Caco-2 (cell line): ENCODE measurements at regions not wholly inside any gene's neighbourhood (a gene's known extent, or its start where the extent isn't known, plus 50 kb on each side); places are given as distances from the start of the nearest gene placed in this dataset.

Experiments used
- BruUV-seq: library from RNA; stranded (reverse); fragments of 400-500 nt; replicated peaks from 2 replicates; lab custom pipeline; 2021; lab: Mats Ljungman, UMichigan
- CTCF ChIA-PET: fragments of 300-600 bp; sonication (Branson Sonifier 250); formaldehyde crosslinking; loops from one replicate; lab custom pipeline; 2022; ENCODE audit warnings: antibody characterized with exemption; lab: Charles Lee
- POLR2A ChIA-PET: fragments of 300-600 bp; sonication (Branson Sonifier 250); formaldehyde crosslinking; loops from one replicate; lab custom pipeline; 2022; ENCODE audit warnings: antibody characterized with exemption; lab: Charles Lee
- DNase-seq, 2 experiments: peaks; one replicate each; pipeline versions ENCODE4 v3.0.0 to v3.0.0-alpha.2; 2020 to 2022
- H3K27me3 ChIP-seq: replicated peaks from 2 replicates; pipeline ENCODE4 v1.6.0; 2011; ENCODE audit warnings: low read length; ENCODE audit not compliant: control insufficient read depth, insufficient read depth
- H3K36me3 ChIP-seq: 2 replicates; pipeline ENCODE4 v1.5.1; 2011; ENCODE audit warnings: low read length; ENCODE audit not compliant: control insufficient read depth, insufficient read depth
- H3K4me1 ChIP-seq: fragments of 250-450 bp; sonication (Bioruptor Pico); 2 replicates; pipeline ENCODE4 v1.5.1; 2020; ENCODE audit warnings: mild to moderate bottlenecking
- H3K4me3 ChIP-seq: 2 replicates; pipeline ENCODE4 v1.5.1; 2011; ENCODE audit warnings: low read depth, mild to moderate bottlenecking, control low read depth, low read length
- H3K9me3 ChIP-seq: fragments of 250-450 bp; sonication (Bioruptor Pico); 2 replicates; pipeline ENCODE4 v1.5.1; 2020; ENCODE audit warnings: mild to moderate bottlenecking, moderate library complexity
- H3K27ac Mint-ChIP-seq: one replicate; pipeline ENCODE4 v1.8.0; 2022; ENCODE audit warnings: mixed read lengths; ENCODE audit not compliant: unreplicated experiment
- H3K27me3 Mint-ChIP-seq: one replicate; pipeline ENCODE4 v1.8.0; 2022; ENCODE audit warnings: mixed read lengths; ENCODE audit not compliant: insufficient read depth, unreplicated experiment
- H3K36me3 Mint-ChIP-seq: one replicate; pipeline ENCODE4 v1.8.0; 2022; ENCODE audit warnings: mild to moderate bottlenecking, mixed read lengths; ENCODE audit not compliant: insufficient read depth, unreplicated experiment
- H3K4me1 Mint-ChIP-seq: one replicate; pipeline ENCODE4 v1.8.0; 2022; ENCODE audit warnings: low read depth, mixed read lengths; ENCODE audit not compliant: unreplicated experiment
- H3K4me3 Mint-ChIP-seq: one replicate; pipeline ENCODE4 v1.8.0; 2022; ENCODE audit warnings: mild to moderate bottlenecking, moderate library complexity, mixed read lengths; ENCODE audit not compliant: unreplicated experiment
- H3K9me3 Mint-ChIP-seq: one replicate; pipeline ENCODE4 v1.8.0; 2022; ENCODE audit warnings: mixed read lengths; ENCODE audit not compliant: unreplicated experiment
- CTCF ChIP-seq, 2 experiments: fragments of 200-600 bp in 1 of 2; IDR thresholded peaks; 1 replicate in 1 of 2; 2 replicates in 1 of 2; pipeline versions ENCODE4 v1.5.1 to v1.8.0; 2011 to 2022; ENCODE audit warnings: antibody characterized with exemption in 1 of 2, control low read depth in 1 of 2, inconsistent platforms in 1 of 2, low read depth in 1 of 2, low read length in 1 of 2, mild to moderate bottlenecking in 1 of 2, moderate library complexity in 1 of 2; ENCODE audit not compliant: insufficient read depth in 1 of 2, severe bottlenecking in 1 of 2, unreplicated experiment in 1 of 2
- intact Hi-C: fragments of 100-400 bp; cut with micrococcal nuclease; formaldehyde crosslinking; loops from one replicate; pipeline ENCODE4 v1.10.0; 2022; ENCODE audit not compliant: unreplicated experiment

DNA sequence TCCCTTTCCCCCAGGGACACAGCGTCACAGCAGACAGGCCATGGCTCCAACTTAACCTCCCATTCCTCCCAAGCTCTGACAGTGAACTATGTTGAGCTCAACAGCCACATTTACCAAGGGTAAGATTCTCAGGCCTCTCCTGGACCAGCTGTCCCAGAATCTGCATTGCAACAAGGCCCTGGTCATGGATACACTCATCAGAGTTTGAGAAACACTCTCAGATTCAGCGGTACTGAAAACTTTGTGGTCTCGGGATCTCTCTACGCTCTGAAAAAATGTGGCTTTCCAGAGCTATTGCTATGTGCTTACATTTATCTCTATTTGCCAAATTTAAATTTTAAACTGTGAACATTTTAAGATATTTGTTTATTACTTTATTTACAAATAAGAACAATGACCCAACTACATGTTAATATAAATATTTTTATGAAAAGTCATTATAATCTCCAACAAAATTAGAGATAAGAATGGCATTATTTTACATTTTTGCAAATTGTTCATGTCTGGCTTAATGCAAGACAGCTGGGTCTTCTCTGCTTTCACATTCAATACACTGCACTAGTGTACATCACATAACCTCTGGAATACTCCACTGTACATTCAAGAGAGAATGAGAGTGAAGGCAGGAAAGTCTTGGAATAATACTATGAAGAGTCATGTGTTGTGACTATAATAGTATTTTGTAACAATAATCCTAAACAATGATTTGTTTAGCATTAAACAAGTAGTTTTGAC lies 190.9 kb upstream of the PITRM1 start:
- Mint-ChIP-seq H3K9me3 (peaks cover 28% of the 10 kb centered on the region), H3K4me3 (no peak overlapping the region), H3K27ac (no peak overlapping the region), H3K4me1 (peaks cover 7% of the 10 kb centered on the region), H3K27me3 (no peaks in the 10 kb centered on the region), H3K36me3 (no peaks in the 10 kb centered on the region)
- Histone ChIP-seq H3K36me3 (no peaks in the 10 kb centered on the region), H3K4me1 (peaks cover 19% of the 10 kb centered on the region), H3K27me3 (no peaks in the 10 kb centered on the region), H3K9me3 (peaks cover 31% of the 10 kb centered on the region), H3K4me3 (no peak overlapping the region)
- no TSS peak for BruUV-seq
- DNase-seq, result no peak
- no peak for TF ChIP-seq CTCF (IDR thresholded peaks at IDR 0.05; ENCODE audit: insufficient read depth in 1 of 2, low read depth in 1 of 2, low read length in 1 of 2, severe bottlenecking in 1 of 2, unreplicated experiment in 1 of 2)
- POLR2A ChIA-PET, result no interaction called here
- CTCF ChIA-PET, result no interaction called here
- intact Hi-C loops, result no loop called here

- ChIA-PET POLR2A (no interaction called here), CTCF (no interaction called here)
- H3K9me3 Mint-ChIP-seq, result peaks cover 28% of the 10 kb centered on the region
These were observed 189.8 kb upstream of the PITRM1 start for GRCh38 chr10:3362394-3362793.

DNA sequence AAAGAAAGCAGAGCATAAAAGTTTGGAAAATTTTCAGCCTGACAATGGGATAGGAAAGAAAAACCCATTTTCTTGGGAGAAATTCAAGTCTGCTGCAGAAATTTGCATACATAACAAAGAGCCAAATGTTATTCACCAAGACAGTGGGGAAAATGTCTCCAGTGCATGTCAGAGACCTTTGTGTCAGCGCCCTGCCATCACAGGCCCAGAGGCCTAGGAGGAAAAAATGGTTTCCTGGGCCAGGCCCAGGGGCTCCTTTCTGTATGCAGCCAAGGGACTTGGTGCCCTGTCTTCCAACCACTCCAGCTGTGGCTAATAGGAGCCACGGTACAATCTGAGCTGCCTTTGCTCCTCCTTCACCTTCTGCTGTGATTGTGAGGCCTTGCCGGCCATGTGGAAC lies 189.1 kb upstream of the PITRM1 start:
- Mint-ChIP-seq H3K27ac (no peak overlapping the region), H3K4me1 (peaks cover 7% of the 10 kb centered on the region), H3K27me3 (no peaks in the 10 kb centered on the region), H3K9me3 (peaks cover 28% of the 10 kb centered on the region), H3K4me3 (no peak overlapping the region), H3K36me3 (no peaks in the 10 kb centered on the region)
- no peak for TF ChIP-seq CTCF (IDR thresholded peaks at IDR 0.05; ENCODE audit: insufficient read depth in 1 of 2, low read depth in 1 of 2, low read length in 1 of 2, severe bottlenecking in 1 of 2, unreplicated experiment in 1 of 2)
- POLR2A ChIA-PET, result no interaction called here
- H3K4me3 ChIP-seq, result no peak overlapping the region
- CTCF ChIA-PET, result no interaction called here
- DNase-seq, result no peak
- no peaks in the 10 kb centered on the region for H3K27me3 ChIP-seq
- H3K9me3 ChIP-seq, result peaks cover 33% of the 10 kb centered on the region
- H3K36me3 ChIP-seq, result no peaks in the 10 kb centered on the region
- intact Hi-C loops, result no loop called here
- H3K4me1 ChIP-seq, result peaks cover 19% of the 10 kb centered on the region
- no TSS peak for BruUV-seq

More at GRCh38 chr10:3362394-3362793, 189.8 kb upstream of the PITRM1 start:
- no TSS peak for BruUV-seq
- peaks cover 19% of the 10 kb centered on the region for H3K4me1 ChIP-seq
- no peak overlapping the region for H3K4me3 ChIP-seq
- Mint-ChIP-seq H3K4me3 (no peak overlapping the region), H3K4me1 (peaks cover 7% of the 10 kb centered on the region), H3K27me3 (no peaks in the 10 kb centered on the region), H3K36me3 (no peaks in the 10 kb centered on the region), H3K27ac (no peak overlapping the region)
- no peak for TF ChIP-seq CTCF (IDR thresholded peaks at IDR 0.05; ENCODE audit: insufficient read depth in 1 of 2, low read depth in 1 of 2, low read length in 1 of 2, severe bottlenecking in 1 of 2, unreplicated experiment in 1 of 2)
- DNase-seq, result no peak
- H3K27me3 ChIP-seq, result no peaks in the 10 kb centered on the region
- peaks cover 33% of the 10 kb centered on the region for H3K9me3 ChIP-seq
- intact Hi-C loops, result no loop called here
- no peaks in the 10 kb centered on the region for H3K36me3 ChIP-seq
